MCF 10A (cell line): ENCODE measurements at regions not wholly inside any gene's neighbourhood (a gene's known extent, or its start where the extent isn't known, plus 50 kb on each side); places are given as distances from the start of the nearest gene placed in this dataset.

Experiments used
- BruUV-seq: library from RNA; stranded (reverse); fragments of 400-500 nt; replicated peaks from 2 replicates; lab custom pipeline; 2021; lab: Mats Ljungman, UMichigan
- CTCF ChIA-PET: fragments of 300-600 bp; sonication (Branson Sonifier 250); formaldehyde crosslinking; extraction: SDS; loops from one replicate; lab custom pipeline; 2021; ENCODE audit warnings: antibody characterized with exemption, inconsistent platforms; lab: Yijun Ruan, JAX
- POLR2A ChIA-PET: fragments of 300-600, 350-650 bp; sonication (Branson Sonifier 250); formaldehyde crosslinking; extraction: SDS; loops from one replicate; lab custom pipeline; 2020; ENCODE audit warnings: antibody characterized with exemption, inconsistent platforms; lab: Yijun Ruan, JAX
- DNase-seq: peaks from one replicate; pipeline ENCODE4 v3.0.0-alpha.2; 2018; ENCODE audit not compliant: unreplicated experiment
- H3K27ac Mint-ChIP-seq: one replicate; pipeline ENCODE4 v1.8.0; 2022; ENCODE audit warnings: mild to moderate bottlenecking, low read depth, mixed read lengths; ENCODE audit not compliant: unreplicated experiment
- H3K27me3 Mint-ChIP-seq: one replicate; pipeline ENCODE4 v1.8.0; 2022; ENCODE audit warnings: mixed read lengths; ENCODE audit not compliant: insufficient read depth, unreplicated experiment
- H3K36me3 Mint-ChIP-seq: one replicate; pipeline ENCODE4 v1.8.0; 2022; ENCODE audit warnings: mild to moderate bottlenecking, moderate library complexity, mixed read lengths; ENCODE audit not compliant: insufficient read depth, unreplicated experiment
- H3K4me1 Mint-ChIP-seq: one replicate; pipeline ENCODE4 v1.8.0; 2022; ENCODE audit warnings: mixed read lengths; ENCODE audit not compliant: insufficient read depth, unreplicated experiment
- H3K4me3 Mint-ChIP-seq: one replicate; pipeline ENCODE4 v1.8.0; 2022; ENCODE audit warnings: mild to moderate bottlenecking, moderate library complexity, mixed read lengths; ENCODE audit not compliant: unreplicated experiment
- H3K9me3 Mint-ChIP-seq: one replicate; pipeline ENCODE4 v1.8.0; 2022; ENCODE audit warnings: mixed read lengths; ENCODE audit not compliant: unreplicated experiment
- CTCF ChIP-seq: fragments of 200-600 bp; IDR thresholded peaks from one replicate; pipeline ENCODE4 v1.8.0; 2022; ENCODE audit warnings: antibody characterized with exemption, mild to moderate bottlenecking; ENCODE audit not compliant: unreplicated experiment
- intact Hi-C: fragments of 100-400 bp; cut with micrococcal nuclease; formaldehyde crosslinking; loops from 2 replicates; pipeline ENCODE4 v1.14.1; 2022

GRCh38 chr13:61183670-61184069 lies 232.0 kb downstream of the PCDH20 start:
- CTCF ChIA-PET, result no interaction called here
- POLR2A ChIA-PET, result no interaction called here
- intact Hi-C loops, result no loop called here
- Mint-ChIP-seq H3K9me3 (peaks cover 13% of the 10 kb centered on the region), H3K4me1 (no peaks in the 10 kb centered on the region), H3K27ac (no peak overlapping the region), H3K36me3 (peaks cover 16% of the 10 kb centered on the region), H3K27me3 (peaks cover 15% of the 10 kb centered on the region), H3K4me3 (no peak overlapping the region)
- BruUV-seq, result no TSS peak
- TF ChIP-seq CTCF, result no peak
- no peak for DNase-seq

- BruUV-seq, result no TSS peak
- ChIA-PET POLR2A (no interaction called here), CTCF (interaction anchor here (0.8 to 1.2 kb wide), 2 partner anchors 10 to 343 kb away, joined by 3 read pairs; no protein-coding TSS in a partner anchor)
Measured at GRCh38 chr13:61180234-61180633, 235.4 kb downstream of the PCDH20 start.

GRCh38 chr13:61179741-61180140 lies 235.9 kb downstream of the PCDH20 start:
- POLR2A ChIA-PET, result interaction anchor here (0.7 kb wide), 1 partner anchor 136 kb away, joined by 3 read pairs; no protein-coding TSS in a partner anchor
- no TSS peak for BruUV-seq
- Mint-ChIP-seq H3K4me3 (no peak overlapping the region), H3K36me3 (peaks cover 8% of the 10 kb centered on the region), H3K9me3 (peaks cover 7% of the 10 kb centered on the region), H3K27me3 (peaks cover 3% of the 10 kb centered on the region), H3K4me1 (no peaks in the 10 kb centered on the region), H3K27ac (no peak overlapping the region)
- DNase-seq, result no peak
- intact Hi-C loops, result no loop called here
- TF ChIP-seq CTCF, result no peak
- CTCF ChIA-PET, result interaction anchor here (0.8 to 1.2 kb wide), 2 partner anchors 9 to 343 kb away, joined by 3 read pairs; no protein-coding TSS in a partner anchor

More at GRCh38 chr13:61180234-61180633, 235.4 kb downstream of the PCDH20 start:
- intact Hi-C loops, result no loop called here
- peaks cover 7% of the 10 kb centered on the region for H3K9me3 Mint-ChIP-seq
- no peaks in the 10 kb centered on the region for H3K4me1 Mint-ChIP-seq
- TF ChIP-seq CTCF, result no peak
- DNase-seq, result no peak
- H3K27ac Mint-ChIP-seq, result no peak overlapping the region
- H3K4me3 Mint-ChIP-seq, result no peak overlapping the region
- peaks cover 8% of the 10 kb centered on the region for H3K27me3 Mint-ChIP-seq
- peaks cover 10% of the 10 kb centered on the region for H3K36me3 Mint-ChIP-seq

GRCh38 chr13:61170856-61171255 lies 244.8 kb downstream of the PCDH20 start:
- H3K9me3 Mint-ChIP-seq, result no peaks in the 10 kb centered on the region
- intact Hi-C loops, result no loop called here
- no peaks in the 10 kb centered on the region for H3K4me1 Mint-ChIP-seq
- no peaks in the 10 kb centered on the region for H3K27me3 Mint-ChIP-seq
- no peak overlapping the region for H3K4me3 Mint-ChIP-seq
- no peak overlapping the region for H3K27ac Mint-ChIP-seq
- POLR2A ChIA-PET, result no interaction called here
- CTCF ChIA-PET, result interaction anchor here (1.6 kb wide), 1 partner anchor 9 kb away, joined by 3 read pairs; no protein-coding TSS in a partner anchor
- no peaks in the 10 kb centered on the region for H3K36me3 Mint-ChIP-seq
- no peak for TF ChIP-seq CTCF
- peak; percentile 23 for DNase-seq
- no TSS peak for BruUV-seq
